HL-60 (cell line): ENCODE measurements at regions not wholly inside any gene's neighbourhood (a gene's known extent, or its start where the extent isn't known, plus 50 kb on each side); places are given as distances from the start of the nearest gene placed in this dataset.

Experiments
- CTCF ChIP-seq: IDR thresholded peaks from one replicate; pipeline ENCODE4 v1.5.1; 2011; ENCODE audit warnings: low read length, control low read depth, inconsistent platforms; ENCODE audit not compliant: insufficient read depth
- GABPA ChIP-seq: IDR thresholded peaks from 2 replicates; pipeline ENCODE4 v1.6.1; 2012; ENCODE audit warnings: low read depth
- POLR2AphosphoS5 ChIP-seq: IDR thresholded peaks from 2 replicates; pipeline ENCODE4 v1.6.1; 2012; ENCODE audit warnings: low read depth
- REST ChIP-seq: IDR thresholded peaks from 2 replicates; pipeline ENCODE4 v1.6.1; 2012; ENCODE audit warnings: low read depth; ENCODE audit not compliant: insufficient replicate concordance
- SPI1 ChIP-seq: IDR thresholded peaks from 2 replicates; pipeline ENCODE4 v1.6.1; 2012; ENCODE audit warnings: low read depth, mild to moderate bottlenecking, borderline replicate concordance

- no peak for TF ChIP-seq POLR2AphosphoS5
- no peak for TF ChIP-seq CTCF
- TF ChIP-seq REST: no peak
- TF ChIP-seq GABPA: no peak
- TF ChIP-seq SPI1: no peak
Measured at GRCh38 chr4:123478859-123479345, 82.3 kb downstream of the SPRY1 start.
